ENCODE measurements at regions not wholly inside any gene's neighbourhood (a gene's known extent, or its start where the extent isn't known, plus 50 kb on each side); places are given as distances from the start of the nearest gene placed in this dataset.

- Histone ChIP-seq H3K4me1 (ENCODE audit: control insufficient read depth in 3 of 3, insufficient read depth in 2 of 3, low read depth in 1 of 3, low read length in 2 of 3) (no peaks in the 10 kb centered on the region), H3K9me3 (ENCODE audit: control insufficient read depth in 2 of 2, insufficient read depth in 1 of 2, low read depth in 1 of 2, low read length in 1 of 2) (peaks cover 4 to 6% of the 10 kb centered on the region in 2 donors), H3K4me3 (ENCODE audit: low read depth in 1 of 3, low read length in 3 of 3) (no peak overlapping the region), H3K27me3 (ENCODE audit: control insufficient read depth in 3 of 3, insufficient read depth in 3 of 3, low read length in 3 of 3) (no peaks in the 10 kb centered on the region), H3K36me3 (ENCODE audit: control insufficient read depth in 3 of 3, insufficient read depth in 2 of 3, low read depth in 1 of 3, low read length in 3 of 3) (no peaks in the 10 kb centered on the region), H3K27ac (ENCODE audit: low read depth in 1 of 3, low read length in 2 of 3) (no peak overlapping the region)
- no peak for FAIRE-seq
- DNase-seq: no peak
- 84 to 88% (median 85%) methylated on average over 8 of the region's 8 CpGs for WGBS, 3 donors
Observed at GRCh38 chr21:25092441-25093011, 514.8 kb downstream of the MRPL39 start.

DNA sequence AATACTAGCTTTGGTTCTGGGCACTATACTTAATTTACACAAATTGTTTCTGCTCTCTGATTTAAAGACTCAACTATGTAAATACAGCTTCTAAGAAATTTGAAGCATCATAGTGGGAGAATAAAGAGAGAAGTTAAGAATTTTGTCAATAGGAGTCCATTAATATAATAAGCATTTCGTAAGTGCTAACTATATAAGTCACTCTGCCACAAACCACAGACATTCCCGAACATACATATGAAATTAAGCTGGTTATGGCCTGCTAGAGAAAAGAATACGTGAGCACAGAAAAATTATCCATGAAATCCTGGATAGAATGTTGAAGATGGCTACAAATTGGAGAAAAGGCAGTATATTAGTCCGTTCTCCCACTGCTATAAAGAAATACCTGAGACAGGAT, 526.2 kb downstream of the MRPL39 start:
- FAIRE-seq (no peak), DNase-seq (no peak)
- Histone ChIP-seq H3K27ac (ENCODE audit: low read depth in 1 of 3, low read length in 2 of 3) (no peak overlapping the region), H3K36me3 (ENCODE audit: control insufficient read depth in 3 of 3, insufficient read depth in 2 of 3, low read depth in 1 of 3, low read length in 3 of 3) (no peaks in the 10 kb centered on the region), H3K27me3 (ENCODE audit: control insufficient read depth in 3 of 3, insufficient read depth in 3 of 3, low read length in 3 of 3) (no peaks in the 10 kb centered on the region), H3K4me1 (ENCODE audit: control insufficient read depth in 3 of 3, insufficient read depth in 2 of 3, low read depth in 1 of 3, low read length in 2 of 3) (no peaks in the 10 kb centered on the region), H3K9me3 (ENCODE audit: control insufficient read depth in 2 of 2, insufficient read depth in 1 of 2, low read depth in 1 of 2, low read length in 1 of 2) (no peaks in the 10 kb centered on the region), H3K4me3 (ENCODE audit: low read depth in 1 of 3, low read length in 3 of 3) (no peak overlapping the region)
- 73 to 82% (median 74%) methylated on average over 4 of the region's 4 CpGs for WGBS, 3 donors

DNA sequence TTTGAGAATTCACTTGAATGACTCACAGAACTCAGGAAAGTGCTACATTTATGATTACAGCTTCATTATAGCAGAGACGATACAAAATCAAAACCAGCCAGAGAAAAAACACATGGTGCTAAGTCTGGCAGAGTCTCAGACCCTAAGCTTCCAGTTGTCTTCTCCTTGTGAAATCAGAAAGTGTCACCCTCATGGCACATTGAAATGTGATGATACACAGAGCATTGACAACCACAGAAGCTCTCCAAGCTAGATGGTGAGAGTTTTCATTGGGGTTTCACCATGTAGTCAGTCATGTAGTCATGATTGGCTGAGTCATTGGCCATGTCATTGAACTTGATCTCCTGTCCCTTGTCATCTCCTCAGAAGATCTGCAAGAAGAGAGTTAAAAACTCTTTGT, 526.6 kb downstream of the MRPL39 start:
- Histone ChIP-seq H3K27ac (ENCODE audit: low read depth in 1 of 3, low read length in 2 of 3) (no peak overlapping the region), H3K27me3 (ENCODE audit: control insufficient read depth in 3 of 3, insufficient read depth in 3 of 3, low read length in 3 of 3) (no peaks in the 10 kb centered on the region), H3K4me1 (ENCODE audit: control insufficient read depth in 3 of 3, insufficient read depth in 2 of 3, low read depth in 1 of 3, low read length in 2 of 3) (no peaks in the 10 kb centered on the region), H3K36me3 (ENCODE audit: control insufficient read depth in 3 of 3, insufficient read depth in 2 of 3, low read depth in 1 of 3, low read length in 3 of 3) (no peaks in the 10 kb centered on the region), H3K9me3 (ENCODE audit: control insufficient read depth in 2 of 2, insufficient read depth in 1 of 2, low read depth in 1 of 2, low read length in 1 of 2) (no peaks in the 10 kb centered on the region), H3K4me3 (ENCODE audit: low read depth in 1 of 3, low read length in 3 of 3) (no peak overlapping the region)
- WGBS, 3 donors: 62 to 90% (median 81%) methylated on average over 1 of the region's 1 CpG
- no peak for FAIRE-seq
- no peak for DNase-seq

- 74 to 96% (median 96%) methylated on average over 1 of the region's 1 CpG for WGBS, 3 donors
- H3K27ac ChIP-seq (ENCODE audit: low read depth in 1 of 3, low read length in 2 of 3): no peak overlapping the region
- DNase-seq (no peak), FAIRE-seq (no peak)
- H3K9me3 ChIP-seq (ENCODE audit: control insufficient read depth in 2 of 2, insufficient read depth in 1 of 2, low read depth in 1 of 2, low read length in 1 of 2): no peaks in the 10 kb centered on the region
- no peak overlapping the region for H3K4me3 ChIP-seq (ENCODE audit: low read depth in 1 of 3, low read length in 3 of 3)
- H3K36me3 ChIP-seq (ENCODE audit: control insufficient read depth in 3 of 3, insufficient read depth in 2 of 3, low read depth in 1 of 3, low read length in 3 of 3): no peaks in the 10 kb centered on the region
- no peaks in the 10 kb centered on the region for H3K27me3 ChIP-seq (ENCODE audit: control insufficient read depth in 3 of 3, insufficient read depth in 3 of 3, low read length in 3 of 3)
- H3K4me1 ChIP-seq (ENCODE audit: control insufficient read depth in 3 of 3, insufficient read depth in 2 of 3, low read depth in 1 of 3, low read length in 2 of 3): no peaks in the 10 kb centered on the region
Observed at GRCh38 chr21:25080141-25080540, 527.1 kb downstream of the MRPL39 start.

GRCh38 chr21:25079053-25079452, 528.2 kb downstream of the MRPL39 start:
- Histone ChIP-seq H3K4me1 (ENCODE audit: control insufficient read depth in 3 of 3, insufficient read depth in 2 of 3, low read depth in 1 of 3, low read length in 2 of 3) (no peaks in the 10 kb centered on the region), H3K27ac (ENCODE audit: low read depth in 1 of 3, low read length in 2 of 3) (no peak overlapping the region), H3K4me3 (ENCODE audit: low read depth in 1 of 3, low read length in 3 of 3) (no peak overlapping the region), H3K36me3 (ENCODE audit: control insufficient read depth in 3 of 3, insufficient read depth in 2 of 3, low read depth in 1 of 3, low read length in 3 of 3) (no peaks in the 10 kb centered on the region), H3K9me3 (ENCODE audit: control insufficient read depth in 2 of 2, insufficient read depth in 1 of 2, low read depth in 1 of 2, low read length in 1 of 2) (no peaks in the 10 kb centered on the region), H3K27me3 (ENCODE audit: control insufficient read depth in 3 of 3, insufficient read depth in 3 of 3, low read length in 3 of 3) (no peaks in the 10 kb centered on the region)
- 63 to 78% (median 72%) methylated on average over 3 of the region's 3 CpGs for WGBS, 3 donors
- FAIRE-seq (no peak), DNase-seq (no peak)

GRCh38 chr21:25062061-25062460, 545.2 kb downstream of the MRPL39 start:
- H3K4me1 ChIP-seq (ENCODE audit: control insufficient read depth in 3 of 3, insufficient read depth in 2 of 3, low read depth in 1 of 3, low read length in 2 of 3): no peaks in the 10 kb centered on the region
- no peak overlapping the region for H3K27ac ChIP-seq (ENCODE audit: low read depth in 1 of 3, low read length in 2 of 3)
- no peaks in the 10 kb centered on the region for H3K36me3 ChIP-seq (ENCODE audit: control insufficient read depth in 3 of 3, insufficient read depth in 2 of 3, low read depth in 1 of 3, low read length in 3 of 3)
- no peak overlapping the region for H3K4me3 ChIP-seq (ENCODE audit: low read depth in 1 of 3, low read length in 3 of 3)
- FAIRE-seq (no peak), DNase-seq (no peak)
- peaks cover 0 to 1% of the 10 kb centered on the region in 2 donors for H3K9me3 ChIP-seq (ENCODE audit: control insufficient read depth in 2 of 2, insufficient read depth in 1 of 2, low read depth in 1 of 2, low read length in 1 of 2)
- no peaks in the 10 kb centered on the region for H3K27me3 ChIP-seq (ENCODE audit: control insufficient read depth in 3 of 3, insufficient read depth in 3 of 3, low read length in 3 of 3)
- WGBS, 3 donors: 64 to 79% (median 67%) methylated on average over 1 of the region's 1 CpG

- no peak for DNase-seq
Observed at GRCh38 chr21:25054689-25055088, 552.6 kb downstream of the MRPL39 start.

DNA sequence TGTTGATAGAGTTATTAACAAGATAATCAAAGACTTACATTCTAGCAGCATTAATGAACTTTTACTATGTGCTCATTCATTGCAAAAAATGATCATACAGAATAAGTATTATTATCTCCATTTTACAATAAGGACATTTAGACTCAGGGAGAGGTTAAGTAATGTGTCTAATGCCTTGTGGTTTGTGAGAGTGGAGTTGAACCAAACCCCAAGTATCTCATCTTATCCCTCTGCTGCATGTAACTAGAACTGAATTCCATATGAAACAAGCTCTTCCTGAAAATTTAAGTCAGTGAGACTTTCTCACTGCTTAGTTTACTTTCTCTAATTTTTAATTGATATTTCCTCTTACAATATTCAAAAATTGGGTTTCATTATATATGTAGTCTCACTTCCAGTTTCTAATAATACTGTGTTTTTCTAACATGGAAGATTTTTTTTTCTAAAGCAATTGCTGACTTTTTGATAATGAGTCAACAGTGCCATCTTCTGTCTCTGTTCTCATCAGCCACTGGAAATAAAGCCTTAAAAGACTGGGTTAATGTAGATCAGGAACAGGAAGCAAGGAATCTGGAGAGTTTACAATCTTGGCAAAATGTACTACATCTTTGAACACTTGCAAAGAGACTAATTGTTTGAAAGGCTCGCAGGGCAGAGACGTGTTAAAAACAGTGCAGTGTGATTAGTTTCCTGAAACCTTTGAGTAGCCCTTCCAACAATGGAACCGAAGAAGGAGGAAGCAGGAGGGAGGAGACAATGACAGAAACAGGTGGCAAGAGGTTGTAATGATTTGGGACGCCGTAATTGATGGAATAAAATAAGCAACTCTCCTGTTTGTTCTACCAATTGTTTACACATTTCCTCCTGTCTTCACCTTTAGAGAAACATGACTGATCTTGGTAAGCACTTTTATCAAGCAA, 567.6 kb downstream of the MRPL39 start:
- no peak for FAIRE-seq
- no peaks in the 10 kb centered on the region for H3K9me3 ChIP-seq (ENCODE audit: control insufficient read depth in 2 of 2, insufficient read depth in 1 of 2, low read depth in 1 of 2, low read length in 1 of 2)
- no peaks in the 10 kb centered on the region for H3K27me3 ChIP-seq (ENCODE audit: control insufficient read depth in 3 of 3, insufficient read depth in 3 of 3, low read length in 3 of 3)
- 4 to 12% (median 12%) methylated on average over 5 of the region's 5 CpGs for WGBS, 3 donors
- H3K4me3 ChIP-seq (ENCODE audit: low read depth in 1 of 3, low read length in 3 of 3): no peak overlapping the region
- H3K4me1 ChIP-seq (ENCODE audit: control insufficient read depth in 3 of 3, insufficient read depth in 2 of 3, low read depth in 1 of 3, low read length in 2 of 3): no peaks in the 10 kb centered on the region
- H3K27ac ChIP-seq (ENCODE audit: low read depth in 1 of 3, low read length in 2 of 3): no peak overlapping the region
- peak in 1 of 2 donors; percentile 13 for DNase-seq
- no peaks in the 10 kb centered on the region for H3K36me3 ChIP-seq (ENCODE audit: control insufficient read depth in 3 of 3, insufficient read depth in 2 of 3, low read depth in 1 of 3, low read length in 3 of 3)

More at GRCh38 chr21:25054689-25055088, 552.6 kb downstream of the MRPL39 start:
- Histone ChIP-seq H3K4me1 (ENCODE audit: control insufficient read depth in 3 of 3, insufficient read depth in 2 of 3, low read depth in 1 of 3, low read length in 2 of 3) (no peaks in the 10 kb centered on the region), H3K36me3 (ENCODE audit: control insufficient read depth in 3 of 3, insufficient read depth in 2 of 3, low read depth in 1 of 3, low read length in 3 of 3) (no peaks in the 10 kb centered on the region), H3K27ac (ENCODE audit: low read depth in 1 of 3, low read length in 2 of 3) (no peak overlapping the region), H3K27me3 (ENCODE audit: control insufficient read depth in 3 of 3, insufficient read depth in 3 of 3, low read length in 3 of 3) (no peaks in the 10 kb centered on the region), H3K9me3 (ENCODE audit: control insufficient read depth in 2 of 2, insufficient read depth in 1 of 2, low read depth in 1 of 2, low read length in 1 of 2) (no peaks in the 10 kb centered on the region), H3K4me3 (ENCODE audit: low read depth in 1 of 3, low read length in 3 of 3) (no peak overlapping the region)
- FAIRE-seq: no peak
- WGBS, 3 donors: 30 to 46% (median 34%) methylated on average over 2 of the region's 2 CpGs
